ENCODE measurements at regions not wholly inside any gene's neighbourhood (a gene's known extent, or its start where the extent isn't known, plus 50 kb on each side); places are given as distances from the start of the nearest gene placed in this dataset.
"Not testable (repeated sequence)": the region's sequence is repeated elsewhere in the genome, so short reads cannot be mapped to it uniquely, and the experiment has no call there.

GRCh38 chr21:5066682-5067251 is 5454.6 kb upstream of the TPTE start:
- DNase-seq, result not testable (repeated sequence)

GRCh38 chr21:5067326-5068048 is 5453.9 kb upstream of the TPTE start:
- not testable (repeated sequence) for DNase-seq

- DNase-seq, result not testable (repeated sequence)
Measured at GRCh38 chr21:5068649-5069048, 5452.7 kb upstream of the TPTE start.

- DNase-seq, result not testable (repeated sequence)
Measured at GRCh38 chr21:5071180-5071579, 5450.2 kb upstream of the TPTE start.

GRCh38 chr21:5076854-5077253 is 5444.5 kb upstream of the TPTE start:
- not testable (repeated sequence) for DNase-seq

- not testable (repeated sequence) for DNase-seq
Measured at GRCh38 chr21:5079361-5079760, 5442.0 kb upstream of the TPTE start.

GRCh38 chr21:5080015-5080414 is 5441.4 kb upstream of the TPTE start:
- DNase-seq, result not testable (repeated sequence)

- DNase-seq, result not testable (repeated sequence)
Measured at GRCh38 chr21:5084246-5084645, 5437.1 kb upstream of the TPTE start.

- DNase-seq, result not testable (repeated sequence)
Measured at GRCh38 chr21:5085456-5085855, 5435.9 kb upstream of the TPTE start.

- DNase-seq, result not testable (repeated sequence)
Measured at GRCh38 chr21:5086416-5086815, 5435.0 kb upstream of the TPTE start.

GRCh38 chr21:5088820-5089219 is 5432.6 kb upstream of the TPTE start:
- not testable (repeated sequence) for DNase-seq

GRCh38 chr21:5089399-5090089 is 5431.8 kb upstream of the TPTE start:
- not testable (repeated sequence) for DNase-seq

GRCh38 chr21:5090132-5091079 is 5431.0 kb upstream of the TPTE start:
- DNase-seq, result peak; percentile 8

GRCh38 chr21:5091274-5091673 is 5430.1 kb upstream of the TPTE start:
- DNase-seq, result not testable (repeated sequence)

- DNase-seq, result not testable (repeated sequence)
Measured at GRCh38 chr21:5095628-5096027, 5425.8 kb upstream of the TPTE start.

GRCh38 chr21:5098010-5098743 is 5423.2 kb upstream of the TPTE start:
- DNase-seq, result not testable (repeated sequence)

- not testable (repeated sequence) for DNase-seq
Measured at GRCh38 chr21:5100604-5101174, 5420.7 kb upstream of the TPTE start.

- DNase-seq, result peak; percentile 28
Measured at GRCh38 chr21:5101749-5102148, 5419.6 kb upstream of the TPTE start.

GRCh38 chr21:5103880-5104561 is 5417.4 kb upstream of the TPTE start:
- DNase-seq, result not testable (repeated sequence)

GRCh38 chr21:5104562-5104928 is 5416.8 kb upstream of the TPTE start:
- DNase-seq, result not testable (repeated sequence)

All from femur (tissue), 1 donor.